Peyer's patch (tissue), 4 donors: ENCODE measurements at regions not wholly inside any gene's neighbourhood (a gene's known extent, or its start where the extent isn't known, plus 50 kb on each side); places are given as distances from the start of the nearest gene placed in this dataset.

Source experiments
- POLR2A ChIP-seq, 2 donors: fragments of 450-650 bp; IDR thresholded peaks; one replicate each; pipeline ENCODE4 v1.5.1; 2017; ENCODE audit warnings: antibody characterized with exemption in 2 of 2, mild to moderate bottlenecking in 2 of 2, moderate library complexity in 2 of 2
- TF ChIP-seq, protein P1 (sequence below), 6 experiments: fragments of 450-650 bp in 4 of 6; fragments of 200-600 bp in 2 of 6; sonication (generic) in 1 of 6; IDR thresholded peaks; one replicate each; pipeline ENCODE4 v1.5.1; 2017 to 2019; ENCODE audit warnings: antibody characterized with exemption in 6 of 6, mild to moderate bottlenecking in 3 of 6, moderate library complexity in 1 of 6

DNA sequence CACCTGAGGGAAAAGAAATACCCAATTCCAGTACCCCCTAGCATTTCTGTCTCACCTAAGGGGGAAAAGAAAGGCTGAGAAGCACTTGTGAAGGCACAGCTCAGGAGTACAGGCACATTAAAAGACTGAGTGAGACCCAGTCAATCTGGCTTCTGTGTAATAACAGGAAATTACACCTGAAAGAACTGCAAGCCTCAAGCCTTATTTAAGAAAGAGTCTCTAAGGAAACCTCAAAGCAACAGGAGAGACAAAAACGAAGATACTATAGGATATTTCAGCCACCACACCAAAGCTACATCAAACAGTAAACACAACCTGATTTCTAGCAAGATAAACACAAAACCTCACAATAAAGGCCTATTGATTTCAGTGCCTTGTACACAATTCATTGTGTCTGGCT lies 69.6 kb upstream of the CDK1 start:
- TF ChIP-seq, protein P1, sequence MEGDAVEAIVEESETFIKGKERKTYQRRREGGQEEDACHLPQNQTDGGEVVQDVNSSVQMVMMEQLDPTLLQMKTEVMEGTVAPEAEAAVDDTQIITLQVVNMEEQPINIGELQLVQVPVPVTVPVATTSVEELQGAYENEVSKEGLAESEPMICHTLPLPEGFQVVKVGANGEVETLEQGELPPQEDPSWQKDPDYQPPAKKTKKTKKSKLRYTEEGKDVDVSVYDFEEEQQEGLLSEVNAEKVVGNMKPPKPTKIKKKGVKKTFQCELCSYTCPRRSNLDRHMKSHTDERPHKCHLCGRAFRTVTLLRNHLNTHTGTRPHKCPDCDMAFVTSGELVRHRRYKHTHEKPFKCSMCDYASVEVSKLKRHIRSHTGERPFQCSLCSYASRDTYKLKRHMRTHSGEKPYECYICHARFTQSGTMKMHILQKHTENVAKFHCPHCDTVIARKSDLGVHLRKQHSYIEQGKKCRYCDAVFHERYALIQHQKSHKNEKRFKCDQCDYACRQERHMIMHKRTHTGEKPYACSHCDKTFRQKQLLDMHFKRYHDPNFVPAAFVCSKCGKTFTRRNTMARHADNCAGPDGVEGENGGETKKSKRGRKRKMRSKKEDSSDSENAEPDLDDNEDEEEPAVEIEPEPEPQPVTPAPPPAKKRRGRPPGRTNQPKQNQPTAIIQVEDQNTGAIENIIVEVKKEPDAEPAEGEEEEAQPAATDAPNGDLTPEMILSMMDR (IDR thresholded peaks at IDR 0.05), result no peak
- TF ChIP-seq POLR2A (IDR thresholded peaks at IDR 0.05), result no peak
